Upper lobe of left lung (tissue), 6 donors: ENCODE measurements at regions not wholly inside any gene's neighbourhood (a gene's known extent, or its start where the extent isn't known, plus 50 kb on each side); places are given as distances from the start of the nearest gene placed in this dataset.

Experiments used
- ATAC-seq, 2 donors: fragments of 200-7000 bp; cut with Tn5 transposase; one replicate each; pipeline ENCODE4 v1.9.1; 2022; ENCODE audit warnings: mild to moderate bottlenecking in 2 of 2, moderate library complexity in 2 of 2; ENCODE audit not compliant: low FRiP score in 2 of 2
- DNase-seq, 2 donors: peaks; one replicate each; pipeline ENCODE4 v3.0.0-alpha.2; 2019 to 2020
- H3K27ac ChIP-seq, 4 donors: fragments of 200-600 bp; sonication (generic); one replicate each; pipeline ENCODE4 v1.5.1; 2016 to 2019
- H3K27me3 ChIP-seq, 4 donors: fragments of 200-600 bp; sonication (generic); one replicate each; pipeline ENCODE4 v1.5.1; 2017 to 2019
- H3K36me3 ChIP-seq, 4 donors: fragments of 200-600 bp; sonication (generic); one replicate each; pipeline ENCODE4 v1.5.1; 2016 to 2019
- H3K4me1 ChIP-seq, 4 donors: fragments of 200-600 bp; sonication (generic); one replicate each; pipeline ENCODE4 v1.5.1; 2018 to 2019
- H3K4me3 ChIP-seq, 4 donors: fragments of 200-600 bp; sonication (generic); one replicate each; pipeline ENCODE4 v1.5.1; 2017 to 2019; ENCODE audit warnings: mild to moderate bottlenecking in 2 of 4, moderate library complexity in 1 of 4
- H3K9me3 ChIP-seq, 4 donors: fragments of 200-600 bp; sonication (generic); one replicate each; pipeline ENCODE4 v1.5.1; 2018 to 2019
- EP300 ChIP-seq, 4 donors: sonication (generic); formaldehyde crosslinking; IDR thresholded peaks; one replicate each; pipeline ENCODE4 v1.5.1; 2017; ENCODE audit warnings: antibody characterized with exemption in 4 of 4, control low read depth in 2 of 4
- POLR2A ChIP-seq, 4 donors: fragments of 450-650 bp; IDR thresholded peaks; one replicate each; pipeline ENCODE4 v1.5.1; 2016 to 2017; ENCODE audit warnings: antibody characterized with exemption in 4 of 4, mild to moderate bottlenecking in 2 of 4
- POLR2AphosphoS5 ChIP-seq, 2 donors: sonication (generic); formaldehyde crosslinking; IDR thresholded peaks; one replicate each; pipeline ENCODE4 v1.5.1; 2017; ENCODE audit warnings: antibody characterized with exemption in 2 of 2
- WGBS, 2 donors: methylation state at CpG; one replicate each; pipeline ENCODE4 v1.1.5; 2017 to 2018; 5-methylcytosine and 5-hydroxymethylcytosine counted together
- TF ChIP-seq, protein P1 (sequence below), 6 experiments: fragments of 450-650 bp in 4 of 6; fragments of 200-600 bp in 2 of 6; sonication (generic) in 2 of 6; IDR thresholded peaks; one replicate each; pipeline ENCODE4 v1.5.1; 2016 to 2019; ENCODE audit warnings: antibody characterized with exemption in 6 of 6
- donor health status: DM: no; HTN: no; CAD: no; lungs with moderate emphysema.
- donor health status: DM: no; HTN: yes; CAD: no; lungs with severe emphysema.

DNA sequence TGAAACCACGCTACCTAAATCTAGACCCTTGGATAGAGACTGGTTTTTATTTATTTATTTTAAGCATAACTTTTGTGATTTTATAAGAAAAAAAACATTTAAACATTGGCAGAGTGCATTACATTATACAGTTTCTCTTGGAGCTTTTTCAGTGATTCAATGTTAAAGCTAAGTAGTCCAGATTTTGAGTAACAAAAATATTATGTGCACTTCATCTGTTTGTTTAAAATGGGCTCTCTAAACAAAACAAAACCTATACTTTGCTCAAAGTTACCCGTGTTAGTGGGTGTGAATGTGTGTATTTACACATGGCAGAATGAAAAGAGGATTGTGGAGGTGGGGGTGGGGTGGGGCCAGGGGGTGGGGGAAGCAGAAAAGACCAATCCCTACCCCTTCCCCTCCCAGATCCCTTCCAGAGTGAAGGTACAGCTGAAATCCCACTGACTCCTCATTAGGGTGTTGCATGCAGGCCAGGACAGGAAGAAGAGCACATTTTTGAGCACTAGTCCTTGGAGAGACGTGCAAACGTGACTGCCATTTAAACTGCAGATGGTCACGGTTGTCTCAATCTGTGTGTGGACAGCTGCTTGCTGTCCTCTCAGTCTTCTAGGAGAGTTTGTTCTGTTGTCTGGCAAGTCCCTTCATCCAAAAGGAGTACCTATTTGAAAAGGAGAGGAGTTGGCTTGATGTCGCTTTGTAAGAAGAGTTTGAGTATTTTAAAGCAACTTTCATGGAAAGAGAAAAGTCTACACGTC, 303.0 kb downstream of the ICOS start:
- DNase-seq (no peak), ATAC-seq (no peak)
- TF ChIP-seq POLR2AphosphoS5 (IDR thresholded peaks at IDR 0.05) (no peak), POLR2A (IDR thresholded peaks at IDR 0.05) (no peak), EP300 (IDR thresholded peaks at IDR 0.05) (no peak)
- TF ChIP-seq, protein P1, sequence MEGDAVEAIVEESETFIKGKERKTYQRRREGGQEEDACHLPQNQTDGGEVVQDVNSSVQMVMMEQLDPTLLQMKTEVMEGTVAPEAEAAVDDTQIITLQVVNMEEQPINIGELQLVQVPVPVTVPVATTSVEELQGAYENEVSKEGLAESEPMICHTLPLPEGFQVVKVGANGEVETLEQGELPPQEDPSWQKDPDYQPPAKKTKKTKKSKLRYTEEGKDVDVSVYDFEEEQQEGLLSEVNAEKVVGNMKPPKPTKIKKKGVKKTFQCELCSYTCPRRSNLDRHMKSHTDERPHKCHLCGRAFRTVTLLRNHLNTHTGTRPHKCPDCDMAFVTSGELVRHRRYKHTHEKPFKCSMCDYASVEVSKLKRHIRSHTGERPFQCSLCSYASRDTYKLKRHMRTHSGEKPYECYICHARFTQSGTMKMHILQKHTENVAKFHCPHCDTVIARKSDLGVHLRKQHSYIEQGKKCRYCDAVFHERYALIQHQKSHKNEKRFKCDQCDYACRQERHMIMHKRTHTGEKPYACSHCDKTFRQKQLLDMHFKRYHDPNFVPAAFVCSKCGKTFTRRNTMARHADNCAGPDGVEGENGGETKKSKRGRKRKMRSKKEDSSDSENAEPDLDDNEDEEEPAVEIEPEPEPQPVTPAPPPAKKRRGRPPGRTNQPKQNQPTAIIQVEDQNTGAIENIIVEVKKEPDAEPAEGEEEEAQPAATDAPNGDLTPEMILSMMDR (IDR thresholded peaks at IDR 0.05): no peak
- H3K27me3 ChIP-seq: no peaks in the 10 kb centered on the region
- H3K4me3 ChIP-seq: no peak overlapping the region
- H3K4me1 ChIP-seq: no peaks in the 10 kb centered on the region
- H3K36me3 ChIP-seq: no peaks in the 10 kb centered on the region
- WGBS, 2 donors: 54 to 74% methylated on average over 7 of the region's 7 CpGs
- no peak overlapping the region for H3K27ac ChIP-seq
- no peaks in the 10 kb centered on the region for H3K9me3 ChIP-seq

DNA sequence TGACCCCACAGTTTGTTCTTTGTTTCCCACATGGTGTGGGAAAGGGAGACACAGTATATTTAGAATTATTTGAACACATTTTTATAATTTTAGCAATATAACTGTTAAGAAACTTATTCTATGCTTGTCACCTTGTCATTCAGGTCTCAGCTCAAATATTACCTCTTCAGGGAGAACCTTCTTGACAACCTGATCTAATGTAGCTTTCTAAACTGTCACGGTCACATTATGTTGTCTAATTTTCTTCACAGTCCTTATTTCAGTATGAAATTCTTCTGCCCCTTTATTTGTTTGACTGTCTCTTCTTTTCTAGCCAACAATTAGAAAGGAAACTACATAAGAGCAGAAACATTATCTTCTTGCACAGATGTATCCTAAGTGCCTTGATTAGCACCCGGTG, 304.3 kb upstream of the PARD3B start:
- no peak overlapping the region for H3K4me3 ChIP-seq
- no peak for TF ChIP-seq EP300 (IDR thresholded peaks at IDR 0.05)
- TF ChIP-seq, protein P1 (IDR thresholded peaks at IDR 0.05): no peak
- TF ChIP-seq POLR2A (IDR thresholded peaks at IDR 0.05): no peak
- TF ChIP-seq POLR2AphosphoS5 (IDR thresholded peaks at IDR 0.05): no peak
- no peak for ATAC-seq
- 74 to 87% methylated on average over 2 of the region's 2 CpGs for WGBS, 2 donors
- H3K36me3 ChIP-seq: no peaks in the 10 kb centered on the region
- no peaks in the 10 kb centered on the region for H3K4me1 ChIP-seq
- no peaks in the 10 kb centered on the region for H3K27me3 ChIP-seq
- no peaks in the 10 kb centered on the region for H3K9me3 ChIP-seq
- no peak for DNase-seq
- H3K27ac ChIP-seq: no peak overlapping the region

DNA sequence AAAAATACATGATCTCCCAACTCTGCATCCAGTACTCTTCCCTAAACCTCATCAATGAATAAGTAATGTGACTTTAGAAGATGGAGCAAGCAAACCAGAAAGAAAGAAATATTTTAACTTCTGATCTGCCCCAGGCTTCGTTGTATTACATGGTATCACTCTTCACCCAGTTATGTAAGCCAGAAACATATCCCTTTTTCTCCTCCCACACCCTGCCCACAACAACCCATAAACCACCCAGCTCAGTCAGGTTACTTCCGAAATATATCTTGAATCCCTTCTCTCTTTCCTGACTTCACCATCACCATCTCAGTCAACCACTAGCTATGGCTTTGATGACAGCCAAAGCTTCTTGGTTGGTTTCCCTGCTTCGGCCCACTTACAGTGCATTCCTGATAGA, 295.8 kb upstream of the PARD3B start:
- H3K9me3 ChIP-seq: no peaks in the 10 kb centered on the region
- H3K36me3 ChIP-seq: no peaks in the 10 kb centered on the region
- 88 to 90% methylated on average over 3 of the region's 3 CpGs for WGBS, 2 donors
- no peaks in the 10 kb centered on the region for H3K27me3 ChIP-seq
- ATAC-seq (no peak), DNase-seq (no peak)
- no peak overlapping the region for H3K27ac ChIP-seq
- H3K4me3 ChIP-seq: no peak overlapping the region
- TF ChIP-seq EP300 (IDR thresholded peaks at IDR 0.05) (no peak), POLR2AphosphoS5 (IDR thresholded peaks at IDR 0.05) (no peak)
- TF ChIP-seq, protein P1 (IDR thresholded peaks at IDR 0.05): no peak
- no peaks in the 10 kb centered on the region for H3K4me1 ChIP-seq

DNA sequence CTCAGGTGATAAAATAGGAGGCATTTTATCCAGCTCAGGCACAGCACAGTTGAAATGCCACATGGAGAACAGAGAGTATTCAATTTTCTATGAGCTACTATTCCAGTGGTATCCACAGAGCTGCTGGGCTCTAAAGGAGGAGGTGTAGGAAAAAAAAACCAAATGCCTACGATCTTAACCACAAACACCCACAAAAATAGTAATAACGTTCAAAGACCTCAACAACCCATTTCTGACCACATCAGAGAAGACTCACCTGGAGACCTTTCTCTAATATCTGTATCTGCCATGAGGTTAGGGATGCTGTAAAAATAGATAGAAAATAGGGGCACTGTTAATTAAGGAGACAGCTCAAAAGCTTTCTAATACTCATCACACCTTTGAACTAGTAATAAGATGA, 294.6 kb upstream of the PARD3B start:
- Histone ChIP-seq H3K36me3 (no peaks in the 10 kb centered on the region), H3K27me3 (no peaks in the 10 kb centered on the region), H3K9me3 (no peaks in the 10 kb centered on the region), H3K4me1 (peaks cover 0 to 5% (median 3%) of the 10 kb centered on the region in 4 donors), H3K4me3 (no peak overlapping the region), H3K27ac (no peak overlapping the region)
- 43 to 65% methylated on average over 2 of the region's 2 CpGs for WGBS, 2 donors
- DNase-seq (no peak), ATAC-seq (no peak)
- TF ChIP-seq POLR2AphosphoS5 (IDR thresholded peaks at IDR 0.05): no peak
- TF ChIP-seq EP300 (IDR thresholded peaks at IDR 0.05): no peak
- TF ChIP-seq, protein P1 (IDR thresholded peaks at IDR 0.05): no peak
- TF ChIP-seq POLR2A (IDR thresholded peaks at IDR 0.05): no peak
